ENCODE measurements at regions not wholly inside any gene's neighbourhood (a gene's known extent, or its start where the extent isn't known, plus 50 kb on each side); places are given as distances from the start of the nearest gene placed in this dataset.

- TF ChIP-seq HOXA7 (CRISPR knock-in tag; IDR thresholded peaks at IDR 0.05; ENCODE audit: borderline replicate concordance): no peak
- no peak for TF ChIP-seq ZNF501 (tag by site-specific recombination; IDR thresholded peaks at IDR 0.05)
- TF ChIP-seq CTCF (tag by site-specific recombination; IDR thresholded peaks at IDR 0.05): no peak
- no peak for TF ChIP-seq ZNF169 (tag by site-specific recombination; IDR thresholded peaks at IDR 0.05)
- no peak for TF ChIP-seq ZSCAN5A (tag by site-specific recombination; IDR thresholded peaks at IDR 0.05)
- no peak for TF ChIP-seq ZNF280D (tag by site-specific recombination; IDR thresholded peaks at IDR 0.05)
These were observed 103.4 kb downstream of the ETS2 start for GRCh38 chr21:38909109-38909508.
